ENCODE measurements at regions not wholly inside any gene's neighbourhood (a gene's known extent, or its start where the extent isn't known, plus 50 kb on each side); places are given as distances from the start of the nearest gene placed in this dataset.

DNA sequence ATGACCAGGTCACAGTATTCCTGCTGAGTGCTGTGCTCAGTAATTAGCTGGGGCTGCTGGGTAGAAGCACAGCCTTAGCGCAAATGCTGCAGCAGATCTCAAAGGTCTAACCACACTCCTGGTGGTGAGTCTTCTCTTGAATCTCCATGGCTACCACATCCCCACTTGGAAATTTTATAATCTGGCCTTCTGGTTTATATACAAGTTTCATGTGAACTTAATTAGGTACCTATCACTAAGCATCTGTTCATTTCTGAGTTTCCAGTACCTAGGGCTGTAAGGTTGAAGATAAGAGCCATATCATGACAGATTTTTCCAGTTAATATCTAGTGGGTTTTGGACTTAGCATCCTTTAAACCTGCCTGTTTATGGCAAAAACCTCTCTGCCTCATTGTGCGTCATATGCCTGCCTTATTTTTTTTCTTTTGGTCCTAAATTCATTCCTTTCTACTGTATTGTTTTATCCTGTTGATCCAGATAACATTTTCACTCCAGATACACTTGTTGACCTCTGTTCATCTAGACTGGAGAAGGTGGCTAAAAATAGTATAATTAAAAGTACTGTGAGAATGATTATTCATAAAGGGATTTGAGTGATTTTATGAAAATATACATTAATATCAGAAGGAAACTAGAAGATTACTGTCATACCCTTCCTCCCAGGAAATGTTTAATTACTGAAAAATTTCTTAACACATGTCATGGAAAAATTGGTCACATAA is 168.4 kb upstream of the THUMPD2 start:
- intact Hi-C loops (cut with micrococcal nuclease) (no loop called here), in situ Hi-C loops (cut with MboI) (no loop called here)
- TF ChIP-seq OTX1 (CRISPR knock-in tag; IDR thresholded peaks at IDR 0.05), result no peak
- no peak for TF ChIP-seq BCL6 (CRISPR knock-in tag; IDR thresholded peaks at IDR 0.05)
- no peak overlapping the region for H3K4me2 ChIP-seq (ENCODE audit: insufficient read depth, low read length)
- no peak overlapping the region for H3K4me3 ChIP-seq
- H3K27me3 ChIP-seq (ENCODE audit: control insufficient read depth in 2 of 2, insufficient read depth in 2 of 2, low read length in 2 of 2), result no peaks in the 10 kb centered on the region
- POLR2A ChIA-PET, result no interaction called here
- FAIRE-seq (no peak), ATAC-seq (no peak), DNase-seq (ENCODE audit: extremely low read depth in 1 of 4, low spot score in 3 of 4) (no peak)
- no peak overlapping the region for H2AFZ ChIP-seq (ENCODE audit: low read depth, low read length)
- no peaks in the 10 kb centered on the region for H4K20me1 ChIP-seq (replicated peaks; ENCODE audit: control insufficient read depth, insufficient read depth, low read length)
- WGBS (ENCODE audit: insufficient coverage, low coverage, missing lambda C conversion rate), result 0% methylated on average over 2 of the region's 2 CpGs
- no peak overlapping the region for H3K27ac ChIP-seq (ENCODE audit: extremely low read depth, low read depth, low read length)
- H3K9me1 ChIP-seq (ENCODE audit: control insufficient read depth, insufficient read depth, low read length), result no peaks in the 10 kb centered on the region
- H3K9ac ChIP-seq (ENCODE audit: insufficient read depth in 1 of 2, low read depth in 2 of 2, low read length in 2 of 2), result no peak overlapping the region
- no TSS peak for BruUV-seq (replicated peaks)
- H3K79me2 ChIP-seq (ENCODE audit: control insufficient read depth, insufficient read depth, low read length), result no peaks in the 10 kb centered on the region
- no peaks in the 10 kb centered on the region for H3K4me1 ChIP-seq (replicated peaks in 1 of 2; ENCODE audit: control insufficient read depth in 2 of 2, insufficient read depth in 2 of 2, low read length in 2 of 2)
- H3K36me3 ChIP-seq (ENCODE audit: control insufficient read depth, insufficient read depth, low read length), result no peaks in the 10 kb centered on the region
- CTCF ChIA-PET (ENCODE audit: low intra/inter-chr PET ratio), result no interaction called here
- no peaks in the 10 kb centered on the region for H3K9me3 ChIP-seq (replicated peaks; ENCODE audit: control insufficient read depth, insufficient read depth, low read depth, low read length)

- intact Hi-C loops (cut with micrococcal nuclease), result no loop called here
- FAIRE-seq, result no peak
Observed at GRCh38 chr2:39942950-39943349, 163.9 kb upstream of the THUMPD2 start.

More at GRCh38 chr2:39942950-39943349, 163.9 kb upstream of the THUMPD2 start:
- in situ Hi-C loops (cut with MboI), result no loop called here
- H3K27ac ChIP-seq (ENCODE audit: extremely low read depth, low read depth, low read length), result no peak overlapping the region
- H4K20me1 ChIP-seq (replicated peaks; ENCODE audit: control insufficient read depth, insufficient read depth, low read length), result no peaks in the 10 kb centered on the region
- no peak overlapping the region for H3K9ac ChIP-seq (ENCODE audit: insufficient read depth in 1 of 2, low read depth in 2 of 2, low read length in 2 of 2)
- POLR2A ChIA-PET, result no interaction called here
- no TSS peak for BruUV-seq (replicated peaks)
- H3K9me1 ChIP-seq (ENCODE audit: control insufficient read depth, insufficient read depth, low read length), result no peaks in the 10 kb centered on the region
- H3K4me2 ChIP-seq (ENCODE audit: insufficient read depth, low read length), result no peak overlapping the region
- WGBS (ENCODE audit: insufficient coverage, low coverage, missing lambda C conversion rate), result 0% methylated on average over 1 of the region's 1 CpG
- H3K79me2 ChIP-seq (ENCODE audit: control insufficient read depth, insufficient read depth, low read length), result no peaks in the 10 kb centered on the region
- DNase-seq (ENCODE audit: extremely low read depth in 1 of 4, low spot score in 3 of 4) (no peak), ATAC-seq (no peak)
- H3K4me1 ChIP-seq (replicated peaks in 1 of 2; ENCODE audit: control insufficient read depth in 2 of 2, insufficient read depth in 2 of 2, low read length in 2 of 2), result no peaks in the 10 kb centered on the region
- TF ChIP-seq ZBTB17 (CRISPR knock-in tag; IDR thresholded peaks at IDR 0.05), result peak; percentile 97
- no peak for TF ChIP-seq MCM7 (IDR thresholded peaks at IDR 0.05)
- H3K9me3 ChIP-seq (replicated peaks; ENCODE audit: control insufficient read depth, insufficient read depth, low read depth, low read length), result no peaks in the 10 kb centered on the region
- H3K36me3 ChIP-seq (ENCODE audit: control insufficient read depth, insufficient read depth, low read length), result no peaks in the 10 kb centered on the region
- CTCF ChIA-PET (ENCODE audit: low intra/inter-chr PET ratio), result no interaction called here
- no peak overlapping the region for H3K4me3 ChIP-seq
- H3K27me3 ChIP-seq (ENCODE audit: control insufficient read depth in 2 of 2, insufficient read depth in 2 of 2, low read length in 2 of 2), result no peaks in the 10 kb centered on the region
- H2AFZ ChIP-seq (ENCODE audit: low read depth, low read length), result no peak overlapping the region
